HEK293 (cell line): ENCODE measurements at regions not wholly inside any gene's neighbourhood (a gene's known extent, or its start where the extent isn't known, plus 50 kb on each side); places are given as distances from the start of the nearest gene placed in this dataset.

ENCODE experiments used
- KLF10 ChIP-seq: fragments of 450-650 bp; IDR thresholded peaks from 2 replicates; pipeline ENCODE4 v1.5.1; 2018; ENCODE audit warnings: missing biosample characterization, mild to moderate bottlenecking, missing genetic modification characterization
- SALL2 ChIP-seq: fragments of 450-650 bp; formaldehyde crosslinking; IDR thresholded peaks from 2 replicates; pipeline ENCODE4 v1.5.0; 2017; ENCODE audit warnings: missing biosample characterization, mild to moderate bottlenecking, missing genetic modification characterization, borderline replicate concordance
- SP2 ChIP-seq: fragments of 450-650 bp; formaldehyde crosslinking; IDR thresholded peaks from 2 replicates; pipeline ENCODE4 v1.5.1; 2016; ENCODE audit warnings: missing biosample characterization, missing genetic modification characterization
- ZNF114 ChIP-seq: fragments of 450-650 bp; formaldehyde crosslinking; IDR thresholded peaks from 2 replicates; pipeline ENCODE4 v1.5.0; 2017; ENCODE audit warnings: missing biosample characterization, missing genetic modification characterization
- ZNF292 ChIP-seq: fragments of 450-650 bp; formaldehyde crosslinking; IDR thresholded peaks from 2 replicates; pipeline ENCODE4 v1.5.1; 2016; ENCODE audit warnings: low read depth, missing biosample characterization, missing genetic modification characterization, borderline replicate concordance
- ZNF37A ChIP-seq: fragments of 450-650 bp; IDR thresholded peaks from 2 replicates; pipeline ENCODE4 v1.5.1; 2018; ENCODE audit warnings: missing biosample characterization, missing genetic modification characterization
- ZNF561 ChIP-seq: fragments of 450-650 bp; IDR thresholded peaks from 2 replicates; pipeline ENCODE4 v1.5.1; 2018; ENCODE audit warnings: missing biosample characterization, missing genetic modification characterization, borderline replicate concordance
- TF ChIP-seq, protein P1 (sequence below): fragments of 450-650 bp; formaldehyde crosslinking; IDR thresholded peaks from 2 replicates; pipeline ENCODE4 v1.5.1; 2016; ENCODE audit warnings: missing biosample characterization, missing genetic modification characterization

DNA sequence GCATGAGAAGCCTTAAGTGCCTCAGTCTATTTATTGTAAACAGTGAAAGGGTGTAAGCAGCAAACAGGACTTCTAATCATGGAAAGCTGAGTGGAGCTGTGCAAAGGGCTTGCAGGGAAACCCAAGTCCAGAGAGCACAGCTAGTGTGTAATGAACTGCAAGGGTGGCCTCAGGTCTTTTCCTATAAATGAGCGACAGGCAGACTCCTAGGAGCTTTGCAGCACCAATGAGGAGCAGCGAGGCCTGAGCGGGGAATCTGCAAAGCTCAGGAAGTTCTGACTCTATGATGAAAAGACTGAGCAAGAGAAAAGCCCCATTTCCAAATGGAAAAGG lies 250.1 kb upstream of the MAP3K1 start:
- TF ChIP-seq ZNF37A (no peak), ZNF561 (tag by site-specific recombination) (no peak), SP2 (tag by site-specific recombination) (no peak), SALL2 (no peak), ZNF292 (tag by site-specific recombination) (no peak), ZNF114 (tag by site-specific recombination) (no peak), KLF10 (tag by site-specific recombination) (no peak)
- TF ChIP-seq, protein P1, sequence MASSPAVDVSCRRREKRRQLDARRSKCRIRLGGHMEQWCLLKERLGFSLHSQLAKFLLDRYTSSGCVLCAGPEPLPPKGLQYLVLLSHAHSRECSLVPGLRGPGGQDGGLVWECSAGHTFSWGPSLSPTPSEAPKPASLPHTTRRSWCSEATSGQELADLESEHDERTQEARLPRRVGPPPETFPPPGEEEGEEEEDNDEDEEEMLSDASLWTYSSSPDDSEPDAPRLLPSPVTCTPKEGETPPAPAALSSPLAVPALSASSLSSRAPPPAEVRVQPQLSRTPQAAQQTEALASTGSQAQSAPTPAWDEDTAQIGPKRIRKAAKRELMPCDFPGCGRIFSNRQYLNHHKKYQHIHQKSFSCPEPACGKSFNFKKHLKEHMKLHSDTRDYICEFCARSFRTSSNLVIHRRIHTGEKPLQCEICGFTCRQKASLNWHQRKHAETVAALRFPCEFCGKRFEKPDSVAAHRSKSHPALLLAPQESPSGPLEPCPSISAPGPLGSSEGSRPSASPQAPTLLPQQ: no peak
